AG10803 (cell line): ENCODE measurements at regions not wholly inside any gene's neighbourhood (a gene's known extent, or its start where the extent isn't known, plus 50 kb on each side); places are given as distances from the start of the nearest gene placed in this dataset.

Source experiments
- DNase-seq: peaks from one replicate; pipeline ENCODE4 v3.0.0; 2010; ENCODE audit warnings: low read depth
- H3K4me3 ChIP-seq: 2 replicates; pipeline ENCODE4 v1.5.1; 2011; ENCODE audit warnings: mild to moderate bottlenecking, low read length, control low read depth
- CTCF ChIP-seq: conservative IDR thresholded peaks from 2 replicates; pipeline ENCODE4 v1.5.1; 2011; ENCODE audit warnings: mild to moderate bottlenecking, low read length, control low read depth, inconsistent platforms

DNA sequence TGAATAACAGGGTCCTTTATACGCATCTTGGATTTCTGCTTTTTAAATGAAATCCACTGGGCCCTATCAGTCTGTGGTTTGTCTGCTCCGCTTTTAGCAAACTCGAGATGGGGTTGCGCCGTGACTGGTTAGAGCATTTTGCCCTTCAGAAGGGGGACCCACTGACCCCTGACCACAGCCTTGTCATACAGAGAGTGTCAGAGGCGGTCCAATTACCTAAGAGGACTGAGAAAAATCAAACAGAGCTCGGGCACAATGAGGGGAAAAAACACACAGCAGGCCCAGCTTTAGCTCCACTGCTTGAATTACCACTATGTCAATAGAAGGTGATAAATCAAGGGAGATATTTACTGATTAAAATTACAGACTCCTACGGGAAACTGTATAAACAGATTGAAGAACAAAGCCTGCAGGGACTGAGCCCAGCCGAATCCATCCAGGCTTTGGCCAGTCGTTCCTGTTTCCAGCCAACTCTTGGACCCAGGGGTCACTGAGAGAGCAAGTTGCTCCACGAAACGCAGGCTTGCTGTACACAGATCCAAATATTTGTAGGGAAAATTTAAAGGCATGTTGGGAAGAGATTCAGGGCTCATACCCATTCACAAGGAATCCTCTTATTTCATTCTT is 131.9 kb upstream of the ZFHX3 start:
- no peak for DNase-seq
- no peak overlapping the region for H3K4me3 ChIP-seq
- TF ChIP-seq CTCF, result no peak

DNA sequence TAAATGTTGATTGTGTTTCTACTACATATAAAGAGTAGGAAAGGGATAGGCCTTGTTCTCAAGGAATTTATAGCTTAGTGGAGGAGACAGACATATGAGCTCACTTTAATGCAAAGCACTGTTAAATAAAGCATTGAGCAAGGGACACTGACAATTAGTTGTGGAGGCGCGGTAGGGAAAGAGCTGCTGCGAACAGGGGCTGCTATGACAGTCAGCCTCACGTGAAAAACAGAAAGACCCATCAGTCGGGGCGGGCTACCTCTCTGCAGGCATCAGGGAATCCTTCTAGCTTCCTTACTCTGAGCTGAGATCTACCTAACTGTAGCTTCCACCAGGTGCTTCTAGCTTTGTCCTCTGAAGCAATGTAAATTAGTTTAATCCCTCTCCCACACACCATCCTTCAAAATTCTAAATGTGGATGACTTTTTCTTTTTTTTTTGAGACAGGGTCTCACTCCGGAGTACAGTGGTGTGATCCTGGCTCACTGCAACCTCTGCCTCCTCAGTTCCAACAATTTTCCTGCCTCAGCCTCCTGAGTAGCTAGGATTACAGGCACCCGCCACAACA is 129.9 kb upstream of the ZFHX3 start:
- TF ChIP-seq CTCF, result no peak
- no peak overlapping the region for H3K4me3 ChIP-seq
- no peak for DNase-seq

DNA sequence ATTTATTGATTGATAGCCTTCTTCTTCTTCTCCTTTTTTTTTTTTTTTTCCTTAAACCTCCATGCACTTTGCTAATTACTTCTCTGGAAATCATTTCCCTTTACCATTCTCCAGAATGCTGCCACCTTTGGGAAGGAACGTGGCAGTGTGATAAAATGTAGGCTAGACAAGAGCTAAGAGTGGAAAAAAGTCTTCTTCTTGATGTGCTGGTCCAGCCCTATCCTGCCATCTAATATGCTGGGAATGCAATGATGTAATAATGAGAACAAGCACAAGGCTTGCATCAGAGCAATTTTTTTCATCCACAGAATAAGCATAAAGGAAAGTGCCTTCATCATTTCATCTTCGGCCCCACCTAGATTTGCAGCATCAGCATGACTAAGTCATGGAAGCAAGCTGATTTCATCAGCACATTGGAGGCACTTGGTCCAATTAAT is 128.7 kb upstream of the ZFHX3 start:
- H3K4me3 ChIP-seq, result no peak overlapping the region
- peak; percentile 95 for DNase-seq
- peak; percentile 55 for TF ChIP-seq CTCF

GRCh38 chr16:73172973-73173709 is 125.2 kb upstream of the ZFHX3 start:
- peak; percentile 25 for DNase-seq
- TF ChIP-seq CTCF, result no peak
- H3K4me3 ChIP-seq, result no peak overlapping the region

DNA sequence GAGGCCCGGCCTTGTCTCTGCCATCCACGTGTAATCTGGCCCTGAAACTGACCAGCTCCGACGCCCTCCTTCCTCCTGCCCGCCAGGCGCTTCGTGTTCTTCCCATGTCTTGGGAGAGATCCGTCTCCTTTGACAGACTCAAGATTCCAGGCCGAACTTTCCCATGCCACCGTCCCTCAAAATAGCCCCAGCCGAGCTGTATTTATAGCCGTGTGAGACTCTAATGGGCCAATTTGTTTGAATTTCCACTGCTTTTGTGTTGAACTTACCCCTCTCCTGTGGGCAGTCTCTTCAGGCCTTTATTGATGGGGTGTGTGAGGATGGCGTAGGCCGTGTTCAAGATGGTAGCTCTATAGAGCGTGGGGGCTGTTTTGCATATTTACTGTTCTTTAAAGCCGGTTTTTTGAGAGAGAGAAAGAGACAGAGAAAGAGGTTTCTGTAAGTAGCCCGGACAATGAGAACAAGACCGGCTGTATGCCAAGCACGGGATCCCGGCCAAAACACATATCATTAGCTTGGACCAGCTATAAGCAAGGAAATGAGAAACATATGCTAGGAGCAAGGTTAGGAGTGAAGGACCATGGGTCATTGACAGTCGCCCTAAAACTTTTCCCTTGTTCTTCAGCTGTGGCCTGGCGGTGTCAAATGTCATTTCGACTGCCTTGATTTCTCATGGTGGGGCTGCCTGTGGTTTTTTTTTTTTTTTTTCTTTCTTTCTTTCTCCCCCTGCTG is 124.5 kb upstream of the ZFHX3 start:
- no peak overlapping the region for H3K4me3 ChIP-seq
- DNase-seq, result peak; percentile 95
- TF ChIP-seq CTCF, result peak; percentile 63

DNA sequence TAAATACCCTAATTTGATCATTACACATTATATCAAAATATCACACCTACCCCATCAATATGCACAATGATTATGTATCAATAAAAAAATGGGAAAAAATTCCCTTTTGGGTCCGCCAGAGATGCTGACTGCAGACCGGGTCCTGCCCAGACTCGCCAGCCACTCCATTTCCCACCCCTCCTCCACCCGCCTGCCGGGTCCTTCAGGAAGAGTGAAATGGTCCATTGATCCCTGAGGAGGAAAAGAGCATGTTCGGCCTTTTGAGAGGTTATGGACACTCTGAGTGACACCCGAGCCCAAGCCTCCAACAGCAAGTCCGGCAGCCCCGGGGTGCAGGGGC is 123.9 kb upstream of the ZFHX3 start:
- TF ChIP-seq CTCF, result no peak
- no peak for DNase-seq
- no peak overlapping the region for H3K4me3 ChIP-seq
